ENCODE measurements at regions not wholly inside any gene's neighbourhood (a gene's known extent, or its start where the extent isn't known, plus 50 kb on each side); places are given as distances from the start of the nearest gene placed in this dataset.
"Not testable (repeated sequence)": the region's sequence is repeated elsewhere in the genome, so short reads cannot be mapped to it uniquely, and the experiment has no call there.

GRCh38 chr5:92635001-92635461, 946.0 kb downstream of the NR2F1-AS1 start:
- Mint-ChIP-seq H3K4me1 (no peaks in the 10 kb centered on the region), H3K27ac (no peak overlapping the region), H3K36me3 (no peaks in the 10 kb centered on the region), H3K9me3 (peaks cover 4 to 24% (median 11%) of the 10 kb centered on the region in 6 donors), H3K27me3 (ENCODE audit: low read depth in 3 of 3) (no peaks in the 10 kb centered on the region), H3K4me3 (no peak overlapping the region)
- DNase-seq = no peak

GRCh38 chr5:92633875-92634487, 947.0 kb downstream of the NR2F1-AS1 start:
- peaks cover 10 to 34% (median 18%) of the 10 kb centered on the region in 6 donors for H3K9me3 Mint-ChIP-seq
- H3K36me3 Mint-ChIP-seq = peaks cover 0 to 3% (median 0%) of the 10 kb centered on the region in 3 donors
- H3K27me3 Mint-ChIP-seq (ENCODE audit: low read depth in 3 of 3) = no peaks in the 10 kb centered on the region
- DNase-seq = no peak
- no peak overlapping the region for H3K4me3 Mint-ChIP-seq
- H3K4me1 Mint-ChIP-seq = no peaks in the 10 kb centered on the region
- no peak overlapping the region for H3K27ac Mint-ChIP-seq

- no peak for DNase-seq
- Mint-ChIP-seq H3K27me3 (ENCODE audit: low read depth in 3 of 3) (no peaks in the 10 kb centered on the region), H3K4me3 (no peak overlapping the region), H3K36me3 (peaks cover 0 to 3% (median 0%) of the 10 kb centered on the region in 3 donors), H3K27ac (no peak overlapping the region), H3K4me1 (no peaks in the 10 kb centered on the region), H3K9me3 (peaks cover 12 to 42% (median 23%) of the 10 kb centered on the region in 6 donors)
Measured at GRCh38 chr5:92633176-92633575, 947.8 kb downstream of the NR2F1-AS1 start.

- H3K4me1 Mint-ChIP-seq; H3K27ac Mint-ChIP-seq; H3K36me3 Mint-ChIP-seq; DNase-seq; H3K4me3 Mint-ChIP-seq; H3K27me3 Mint-ChIP-seq (ENCODE audit: low read depth in 3 of 3): not testable (repeated sequence)
- peaks cover 12 to 42% (median 22%) of the 10 kb centered on the region in 6 donors for H3K9me3 Mint-ChIP-seq
Measured at GRCh38 chr5:92631237-92631701, 949.8 kb downstream of the NR2F1-AS1 start.

GRCh38 chr5:92629574-92629973, 951.4 kb downstream of the NR2F1-AS1 start:
- H3K9me3 Mint-ChIP-seq = peaks cover 12 to 53% (median 22%) of the 10 kb centered on the region in 6 donors
- H3K27me3 Mint-ChIP-seq (ENCODE audit: low read depth in 3 of 3) = no peaks in the 10 kb centered on the region
- H3K27ac Mint-ChIP-seq = no peak overlapping the region
- peaks cover 0 to 3% (median 0%) of the 10 kb centered on the region in 3 donors for H3K36me3 Mint-ChIP-seq
- no peak for DNase-seq
- H3K4me3 Mint-ChIP-seq = no peak overlapping the region
- no peaks in the 10 kb centered on the region for H3K4me1 Mint-ChIP-seq

- no peaks in the 10 kb centered on the region for H3K4me1 Mint-ChIP-seq
Measured at GRCh38 chr5:92629000-92629399, 952.0 kb downstream of the NR2F1-AS1 start.

GRCh38 chr5:92627186-92627585, 953.8 kb downstream of the NR2F1-AS1 start:
- Mint-ChIP-seq H3K36me3 (peaks cover 0 to 3% (median 0%) of the 10 kb centered on the region in 3 donors), H3K27me3 (ENCODE audit: low read depth in 3 of 3) (no peaks in the 10 kb centered on the region), H3K4me1 (no peaks in the 10 kb centered on the region), H3K9me3 (peaks cover 8 to 57% (median 25%) of the 10 kb centered on the region in 6 donors), H3K27ac (no peak overlapping the region), H3K4me3 (no peak overlapping the region)
- no peak for DNase-seq

More at GRCh38 chr5:92629000-92629399, 952.0 kb downstream of the NR2F1-AS1 start:
- Mint-ChIP-seq H3K4me3 (no peak overlapping the region), H3K9me3 (peaks cover 8 to 55% (median 20%) of the 10 kb centered on the region in 6 donors), H3K27me3 (ENCODE audit: low read depth in 3 of 3) (no peaks in the 10 kb centered on the region), H3K36me3 (peaks cover 0 to 3% (median 0%) of the 10 kb centered on the region in 3 donors), H3K27ac (no peak overlapping the region)
- no peak for DNase-seq

GRCh38 chr5:92616085-92616484, 964.9 kb downstream of the NR2F1-AS1 start:
- peaks cover 6 to 23% (median 12%) of the 10 kb centered on the region in 6 donors for H3K9me3 Mint-ChIP-seq
- H3K4me3 Mint-ChIP-seq = no peak overlapping the region
- no peaks in the 10 kb centered on the region for H3K4me1 Mint-ChIP-seq
- no peaks in the 10 kb centered on the region for H3K36me3 Mint-ChIP-seq
- H3K27ac Mint-ChIP-seq = no peak overlapping the region
- no peak for DNase-seq
- H3K27me3 Mint-ChIP-seq (ENCODE audit: low read depth in 3 of 3) = peaks cover 0 to 2% (median 0%) of the 10 kb centered on the region in 3 donors

- H3K36me3 Mint-ChIP-seq = no peaks in the 10 kb centered on the region
- H3K9me3 Mint-ChIP-seq = peaks cover 0 to 7% (median 5%) of the 10 kb centered on the region in 6 donors
- H3K4me1 Mint-ChIP-seq = no peaks in the 10 kb centered on the region
- no peak overlapping the region for H3K27ac Mint-ChIP-seq
- no peaks in the 10 kb centered on the region for H3K27me3 Mint-ChIP-seq (ENCODE audit: low read depth in 3 of 3)
- no peak overlapping the region for H3K4me3 Mint-ChIP-seq
- DNase-seq = no peak
Measured at GRCh38 chr5:92613546-92613945, 967.5 kb downstream of the NR2F1-AS1 start.

- H3K4me3 Mint-ChIP-seq; H3K27ac Mint-ChIP-seq; DNase-seq; H3K9me3 Mint-ChIP-seq; H3K4me1 Mint-ChIP-seq; H3K36me3 Mint-ChIP-seq; H3K27me3 Mint-ChIP-seq (ENCODE audit: low read depth in 3 of 3): not testable (repeated sequence)
Measured at GRCh38 chr5:92610435-92610834, 970.6 kb downstream of the NR2F1-AS1 start.

GRCh38 chr5:92605591-92605990, 975.4 kb downstream of the NR2F1-AS1 start:
- H3K27me3 Mint-ChIP-seq (ENCODE audit: low read depth in 3 of 3) = peaks cover 0 to 4% (median 0%) of the 10 kb centered on the region in 3 donors
- no peak overlapping the region for H3K27ac Mint-ChIP-seq
- H3K4me1 Mint-ChIP-seq = no peaks in the 10 kb centered on the region
- H3K36me3 Mint-ChIP-seq = no peaks in the 10 kb centered on the region
- no peak overlapping the region for H3K4me3 Mint-ChIP-seq
- peaks cover 2 to 24% (median 7%) of the 10 kb centered on the region in 6 donors for H3K9me3 Mint-ChIP-seq
- no peak for DNase-seq

- Mint-ChIP-seq H3K27ac (no peak overlapping the region), H3K36me3 (no peaks in the 10 kb centered on the region), H3K4me1 (no peaks in the 10 kb centered on the region), H3K9me3 (peaks cover 2 to 22% (median 14%) of the 10 kb centered on the region in 6 donors), H3K27me3 (ENCODE audit: low read depth in 3 of 3) (peaks cover 0 to 2% (median 0%) of the 10 kb centered on the region in 3 donors), H3K4me3 (no peak overlapping the region)
- no peak for DNase-seq
Measured at GRCh38 chr5:92599217-92599810, 981.7 kb downstream of the NR2F1-AS1 start.

GRCh38 chr5:92594031-92594430, 987.0 kb downstream of the NR2F1-AS1 start:
- no peaks in the 10 kb centered on the region for H3K36me3 Mint-ChIP-seq
- DNase-seq = no peak
- no peak overlapping the region for H3K4me3 Mint-ChIP-seq
- no peaks in the 10 kb centered on the region for H3K4me1 Mint-ChIP-seq
- no peaks in the 10 kb centered on the region for H3K27me3 Mint-ChIP-seq (ENCODE audit: low read depth in 3 of 3)
- H3K9me3 Mint-ChIP-seq = peaks cover 4 to 15% (median 6%) of the 10 kb centered on the region in 6 donors
- no peak overlapping the region for H3K27ac Mint-ChIP-seq

GRCh38 chr5:92588876-92589275, 992.1 kb downstream of the NR2F1-AS1 start:
- Mint-ChIP-seq H3K27me3 (ENCODE audit: low read depth in 3 of 3) (peaks cover 0 to 2% (median 0%) of the 10 kb centered on the region in 3 donors), H3K4me1 (no peaks in the 10 kb centered on the region), H3K27ac (no peak overlapping the region), H3K36me3 (no peaks in the 10 kb centered on the region), H3K9me3 (peaks cover under 1 to 11% (median 5%) of the 10 kb centered on the region in 6 donors), H3K4me3 (no peak overlapping the region)
- no peak for DNase-seq

All from immature natural killer cell (primary cell).